Stimulated activated CD8-positive, alpha-beta memory T cell treated with anti-CD3 and anti-CD28 coated beads, Interleukin-4, amount 100 ng/mL, for 48 hours (primary cell): ENCODE measurements at regions not wholly inside any gene's neighbourhood (a gene's known extent, or its start where the extent isn't known, plus 50 kb on each side); places are given as distances from the start of the nearest gene placed in this dataset.
"Not testable (repeated sequence)": the region's sequence is repeated elsewhere in the genome, so short reads cannot be mapped to it uniquely, and the experiment has no call there.

ENCODE experiments used
- DNase-seq: peaks from one replicate; pipeline ENCODE4 v3.0.0-alpha.2; 2020

DNA sequence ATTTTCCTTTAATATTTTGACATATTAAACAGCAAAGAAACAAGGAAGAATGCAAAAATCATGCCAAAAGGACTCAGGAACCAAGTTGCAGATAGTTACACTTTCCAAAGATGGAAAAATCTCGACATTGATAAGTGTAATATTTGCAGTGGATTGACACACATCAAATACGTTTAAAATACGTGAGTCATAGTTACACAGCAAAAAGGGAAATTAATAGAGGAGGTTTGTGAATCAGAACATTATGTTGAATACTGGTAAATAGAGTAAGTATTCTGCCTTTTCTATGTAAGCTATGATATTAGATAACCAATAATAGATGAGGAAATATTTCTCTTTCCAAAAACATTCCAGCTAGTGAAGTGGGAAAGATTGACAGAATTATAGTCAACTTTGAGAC is 1761.3 kb upstream of the IGFBP7 start:
- no peak for DNase-seq

DNA sequence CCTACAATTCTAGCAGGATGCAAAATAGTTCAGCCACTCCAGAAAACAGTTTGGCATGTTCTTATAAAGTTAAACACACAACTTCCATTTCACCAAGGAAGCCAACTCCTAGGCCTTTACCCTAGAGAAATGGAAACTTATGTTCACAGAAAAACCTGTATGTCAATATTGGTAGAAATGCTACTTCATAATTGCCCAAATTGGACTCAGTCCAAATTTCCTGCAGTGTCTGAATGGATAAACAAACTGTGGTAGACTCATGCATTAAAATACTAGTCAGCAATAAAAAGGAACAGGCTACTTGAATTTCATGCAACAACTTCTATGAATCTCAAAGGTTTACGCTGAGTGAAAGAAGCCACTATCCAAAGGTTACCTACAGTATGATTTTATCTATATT is 1738.8 kb upstream of the IGFBP7 start:
- no peak for DNase-seq

DNA sequence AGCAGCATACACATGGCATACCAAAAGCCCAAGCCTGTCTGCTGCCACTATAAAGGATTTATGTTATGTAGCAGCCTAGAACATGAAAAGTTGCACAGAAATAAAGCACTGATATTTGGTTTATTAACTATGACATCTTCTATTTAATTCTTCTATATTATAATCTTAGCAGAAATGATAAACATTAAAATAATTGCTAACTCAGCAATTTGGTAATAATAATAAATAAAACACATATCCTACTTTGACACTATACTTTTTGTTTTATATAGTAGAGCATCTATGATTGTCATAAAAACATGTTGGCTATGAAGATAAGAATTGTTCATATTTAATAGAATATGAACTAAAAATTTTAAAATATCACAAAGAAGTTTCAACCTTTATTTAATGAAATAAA is 1733.3 kb upstream of the IGFBP7 start:
- no peak for DNase-seq

DNA sequence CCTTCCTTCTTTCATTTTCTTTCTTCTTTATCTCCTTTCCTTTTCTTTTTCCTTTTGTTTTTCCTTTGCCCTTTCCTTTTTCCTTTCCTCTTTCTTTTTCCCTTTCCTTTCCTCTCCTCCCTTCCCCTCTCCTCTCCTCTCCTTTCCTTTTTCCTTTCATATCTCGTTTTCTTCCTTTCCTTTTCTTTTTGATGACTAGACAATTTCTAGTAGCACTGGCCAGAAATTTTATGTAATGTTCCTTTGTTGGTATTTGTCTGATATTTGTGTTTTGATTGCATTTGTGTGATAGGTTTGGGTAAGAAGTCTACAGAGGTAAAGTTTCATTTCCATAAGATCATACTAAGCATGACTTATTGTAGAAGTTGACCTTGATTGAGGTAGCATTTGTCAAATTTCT is 1722.9 kb upstream of the IGFBP7 start:
- no peak for DNase-seq

DNA sequence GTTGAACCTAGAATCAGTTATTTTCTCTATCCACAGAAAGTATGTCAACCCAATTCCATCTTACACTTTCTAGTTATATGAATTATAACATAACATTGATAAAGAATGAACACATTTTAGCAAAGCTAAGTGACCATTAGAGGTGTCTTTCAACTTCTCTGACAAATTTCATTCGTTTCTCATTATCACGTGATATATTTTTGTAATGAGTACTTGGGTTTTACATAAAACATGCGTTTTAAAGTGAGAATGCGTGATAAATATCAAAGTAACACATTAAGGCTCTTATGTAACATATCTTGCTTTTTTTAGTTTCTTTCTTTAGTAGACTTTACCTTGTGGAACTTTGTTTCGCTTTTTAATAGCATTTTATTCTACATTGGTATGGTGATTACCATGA is 1715.1 kb upstream of the IGFBP7 start:
- DNase-seq, result no peak

DNA sequence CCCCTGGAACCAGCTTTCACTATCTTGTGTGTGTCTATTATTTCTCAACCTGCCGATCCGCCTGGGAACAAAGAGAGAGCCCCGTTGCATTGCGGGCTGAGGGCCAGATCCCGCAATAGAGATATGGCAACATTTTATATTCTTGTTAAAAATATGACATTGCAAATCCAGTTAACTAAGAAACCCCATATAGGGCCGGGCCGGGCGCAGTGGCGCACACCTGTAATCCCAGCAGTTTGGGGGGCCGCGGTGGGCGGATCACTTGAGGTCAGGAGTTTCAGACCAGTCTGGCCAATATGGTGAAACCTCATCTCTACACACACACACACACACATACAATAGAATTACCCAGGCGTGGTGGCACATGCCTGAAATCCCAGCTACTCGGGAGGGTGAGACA is 1708.4 kb upstream of the IGFBP7 start:
- not testable (repeated sequence) for DNase-seq

DNA sequence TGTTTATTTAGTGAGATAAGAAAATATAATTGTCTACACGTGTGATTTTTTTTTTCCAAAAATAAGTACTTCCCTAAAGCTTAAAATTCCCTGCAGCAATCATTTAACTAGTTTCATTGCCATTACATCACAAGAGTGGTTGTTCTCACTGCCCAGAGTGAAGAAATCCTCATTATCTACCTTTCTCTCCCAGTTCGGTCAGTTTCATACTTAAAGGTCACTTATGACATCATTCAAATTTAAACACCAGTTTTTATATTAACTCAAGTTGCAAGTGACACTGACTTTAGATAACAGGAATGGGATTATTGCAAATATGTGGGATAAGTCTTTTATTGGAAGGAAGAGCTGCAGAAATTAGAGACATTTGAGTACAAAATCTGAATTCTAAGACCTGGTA is 1699.8 kb upstream of the IGFBP7 start:
- no peak for DNase-seq

DNA sequence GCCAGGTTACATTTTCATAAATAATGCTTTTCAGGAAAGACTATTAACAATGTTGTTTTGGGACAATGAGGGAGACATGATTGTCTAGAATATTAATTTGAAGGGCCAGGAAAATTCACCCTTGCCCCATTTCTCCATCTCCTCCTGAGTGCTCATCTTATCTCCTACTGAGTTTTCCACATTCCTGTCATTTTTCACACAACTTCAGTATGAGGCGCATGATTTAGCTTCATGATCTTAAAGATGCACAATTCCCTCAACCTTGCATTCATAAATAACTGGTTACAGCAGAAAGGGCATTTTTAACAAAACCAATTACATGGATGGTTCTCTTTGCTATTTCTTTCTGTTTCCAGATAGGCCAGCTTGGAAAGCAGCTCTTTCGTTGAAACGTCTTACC is 1699.2 kb upstream of the IGFBP7 start:
- no peak for DNase-seq

DNA sequence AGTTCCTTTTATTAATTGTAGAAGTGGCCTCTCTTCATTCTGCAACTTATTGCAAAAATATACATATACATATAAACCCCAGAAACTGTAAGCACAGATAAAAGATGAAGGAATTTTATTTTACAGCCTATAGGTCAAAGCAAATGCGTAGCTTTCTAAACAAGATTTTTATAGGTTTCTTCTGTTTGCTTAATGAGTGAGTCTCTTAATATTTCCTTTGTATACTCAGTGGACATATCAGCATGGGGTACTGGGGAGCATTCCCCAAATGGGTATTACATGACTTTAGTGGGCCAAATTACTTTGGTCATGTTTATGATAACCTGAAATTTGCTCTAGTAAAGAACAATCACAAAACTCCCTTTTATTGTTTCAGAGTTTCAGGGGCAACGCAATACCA is 1698.6 kb upstream of the IGFBP7 start:
- no peak for DNase-seq

DNA sequence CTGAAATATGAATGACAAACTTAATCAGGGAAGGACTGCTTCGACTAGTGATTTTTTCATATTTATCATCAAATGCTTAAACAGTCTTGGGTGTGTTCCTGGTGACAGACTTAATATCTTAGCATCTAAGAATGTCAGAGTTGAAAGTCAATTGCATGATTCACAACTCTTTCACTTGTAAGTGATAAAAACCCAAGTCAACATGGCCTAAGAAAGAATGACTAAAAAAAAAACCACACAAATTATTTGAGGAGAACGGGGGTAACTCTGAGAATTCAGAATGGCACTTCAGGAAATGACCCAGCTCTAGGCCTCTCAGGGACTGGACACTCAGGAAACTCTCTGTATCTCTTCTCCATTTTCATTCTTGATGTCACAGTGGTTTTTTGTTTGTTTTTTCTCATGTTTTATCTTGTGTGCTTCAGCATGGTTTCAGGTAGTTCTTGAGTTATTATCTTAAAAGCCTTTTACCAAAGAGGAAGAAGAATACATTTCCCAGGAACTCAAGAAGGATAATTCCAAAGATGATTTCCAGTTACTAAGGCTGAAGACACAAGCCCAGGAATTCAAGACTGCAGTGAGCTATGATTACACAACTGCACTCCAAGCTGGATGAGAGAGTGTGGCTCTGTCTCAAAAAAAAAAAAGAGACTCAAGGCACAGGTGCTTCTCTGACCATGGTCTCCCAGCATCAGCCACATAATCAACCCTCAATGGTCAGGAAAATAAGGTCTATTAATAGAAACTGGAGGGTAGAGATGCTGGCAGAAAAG is 1697.8 kb upstream of the IGFBP7 start:
- DNase-seq, result no peak

DNA sequence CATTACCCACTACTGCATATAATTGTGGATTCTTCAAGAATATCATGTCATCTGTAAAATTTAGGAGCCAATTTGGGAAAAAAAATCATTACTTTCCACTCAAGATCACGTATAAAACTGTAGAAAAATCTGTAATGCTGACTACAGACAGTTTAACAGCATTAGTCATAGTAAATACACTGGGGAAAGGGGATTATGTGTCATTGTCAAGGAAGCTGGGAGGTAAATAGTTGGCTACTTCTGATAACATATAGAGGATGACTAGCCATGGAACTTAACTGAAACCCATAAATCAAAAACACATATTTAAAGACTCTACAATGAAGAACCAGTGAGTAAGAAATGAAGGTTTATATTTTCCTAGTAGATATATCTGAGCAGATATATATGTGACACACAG is 1666.4 kb upstream of the IGFBP7 start:
- DNase-seq, result no peak

DNA sequence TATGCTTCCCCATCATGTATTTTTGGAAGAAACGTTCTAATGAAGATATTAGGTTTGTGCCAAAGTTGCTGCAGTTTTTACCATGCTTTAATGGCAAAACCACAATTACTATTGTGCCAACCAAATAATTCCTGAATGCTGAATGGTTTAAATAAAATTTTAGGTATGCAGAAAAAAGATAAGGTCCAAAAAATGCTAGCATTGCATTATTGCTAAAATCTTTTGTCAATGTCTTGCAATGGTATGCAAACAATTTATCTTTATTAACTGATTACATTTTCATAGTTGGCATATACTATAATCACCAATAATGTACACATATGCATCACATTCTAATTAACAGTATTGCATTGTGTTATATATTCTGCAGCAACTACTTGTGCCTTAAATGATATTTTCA is 1657.4 kb upstream of the IGFBP7 start:
- no peak for DNase-seq

DNA sequence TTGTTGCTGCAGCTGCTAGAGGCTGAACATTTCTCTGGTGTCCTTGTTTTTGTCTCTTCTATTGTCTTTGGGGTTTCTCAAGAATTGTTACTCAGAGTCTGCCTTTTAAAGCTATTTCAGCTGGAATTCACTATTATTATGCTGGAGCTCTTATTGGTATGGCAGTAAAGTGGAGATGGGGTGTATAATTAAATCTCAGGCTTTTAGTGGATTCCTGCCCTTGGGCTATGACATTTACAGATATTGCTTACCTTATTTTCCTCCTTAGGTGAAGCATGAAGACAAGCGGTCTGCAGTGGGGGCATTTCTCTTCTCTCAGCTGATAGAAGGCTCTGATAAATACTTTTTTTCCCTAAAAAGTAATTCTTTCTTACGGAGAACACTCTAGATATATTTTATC is 1656.6 kb upstream of the IGFBP7 start:
- DNase-seq, result no peak

DNA sequence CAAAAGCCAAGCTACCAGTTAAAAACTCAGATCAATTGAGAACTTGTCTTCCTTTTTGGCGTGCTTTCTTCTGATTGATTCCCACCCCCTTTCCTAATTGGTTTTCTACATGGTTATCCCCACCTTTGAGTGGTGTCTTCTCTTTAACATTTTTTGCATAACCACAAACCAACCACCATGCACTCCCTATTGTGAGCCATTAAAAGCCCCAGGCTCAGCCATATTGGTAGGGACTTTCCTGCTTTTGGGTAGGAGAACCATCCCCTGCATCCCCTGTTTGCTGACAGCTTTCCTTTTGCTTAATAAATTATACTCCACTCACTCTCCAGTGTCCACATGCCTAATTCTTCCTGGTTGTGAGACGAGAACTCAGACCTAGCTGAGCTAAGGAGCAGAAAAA is 1651.4 kb upstream of the IGFBP7 start:
- DNase-seq, result no peak

DNA sequence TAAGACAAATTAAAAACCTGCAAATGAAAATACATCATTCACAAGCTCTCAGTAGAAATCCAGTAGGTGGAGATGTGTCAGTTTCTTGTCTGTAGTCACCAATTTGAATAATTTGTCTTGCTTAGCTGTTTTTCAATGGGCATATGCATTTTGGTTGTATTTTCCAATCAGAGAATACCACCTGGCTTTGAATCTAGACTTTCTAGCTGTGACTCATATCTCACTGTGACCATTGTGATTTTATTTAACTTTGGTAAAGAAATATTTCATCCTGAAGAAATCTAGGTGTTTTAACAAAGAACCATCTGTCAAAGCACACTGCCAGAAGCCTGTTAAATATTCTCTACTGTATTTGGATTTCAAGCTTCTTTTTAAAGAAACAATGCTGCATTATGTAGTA is 1650.6 kb upstream of the IGFBP7 start:
- DNase-seq, result no peak

DNA sequence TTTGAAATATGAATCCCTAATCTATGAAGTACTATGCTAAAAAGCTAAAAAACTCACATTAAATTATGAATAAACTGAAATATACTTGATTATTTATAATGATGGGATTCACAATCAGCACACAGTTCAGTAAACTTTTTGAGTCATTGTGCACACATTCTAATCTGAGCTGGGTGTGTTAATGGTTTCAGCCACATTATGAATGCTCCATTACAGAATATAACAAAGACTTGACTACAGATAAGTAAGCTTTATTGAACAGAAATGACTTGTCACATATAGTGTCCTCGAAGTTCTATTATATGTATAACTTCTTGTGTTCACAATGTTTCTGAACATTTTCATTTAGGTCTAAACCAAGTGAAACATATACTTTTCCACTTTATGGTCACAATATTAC is 1649.9 kb upstream of the IGFBP7 start:
- DNase-seq, result no peak

DNA sequence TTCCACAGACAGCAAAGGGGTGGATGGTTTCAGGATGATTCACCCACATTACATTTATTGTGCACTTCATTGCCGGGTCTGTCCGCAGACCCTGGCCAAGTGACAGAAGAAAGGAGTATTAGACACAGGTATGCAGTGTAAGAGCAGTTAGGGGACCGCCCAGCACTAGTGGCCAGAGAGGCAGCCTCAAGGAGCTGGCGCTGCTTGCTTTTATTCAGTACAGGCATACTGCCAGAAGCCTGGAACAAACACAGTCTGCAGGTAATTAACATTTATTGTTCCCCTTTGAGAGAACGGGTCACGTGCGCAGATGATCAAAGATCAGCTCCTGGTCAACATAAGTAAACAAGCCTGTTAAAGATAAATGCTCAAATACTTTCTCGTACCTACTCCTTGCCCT is 1639.0 kb upstream of the IGFBP7 start:
- DNase-seq, result no peak

DNA sequence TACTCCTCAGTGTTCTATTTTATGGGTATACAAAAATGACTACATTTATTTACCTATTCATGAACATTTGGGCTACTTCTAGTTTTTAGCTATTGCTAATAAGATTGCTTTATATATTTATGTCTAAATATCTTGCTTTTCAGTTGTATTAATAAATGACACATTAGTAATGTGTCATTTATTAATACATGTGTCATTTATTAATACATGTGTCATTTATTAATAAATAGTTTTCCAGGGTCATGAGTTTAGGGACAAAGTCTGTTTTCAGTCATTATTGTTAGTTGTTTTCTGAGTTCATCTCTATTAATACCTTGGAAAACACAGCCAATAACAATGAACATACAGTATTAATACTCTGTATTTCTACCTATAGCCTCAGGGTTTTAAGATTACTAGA is 1630.7 kb upstream of the IGFBP7 start:
- DNase-seq, result no peak

DNA sequence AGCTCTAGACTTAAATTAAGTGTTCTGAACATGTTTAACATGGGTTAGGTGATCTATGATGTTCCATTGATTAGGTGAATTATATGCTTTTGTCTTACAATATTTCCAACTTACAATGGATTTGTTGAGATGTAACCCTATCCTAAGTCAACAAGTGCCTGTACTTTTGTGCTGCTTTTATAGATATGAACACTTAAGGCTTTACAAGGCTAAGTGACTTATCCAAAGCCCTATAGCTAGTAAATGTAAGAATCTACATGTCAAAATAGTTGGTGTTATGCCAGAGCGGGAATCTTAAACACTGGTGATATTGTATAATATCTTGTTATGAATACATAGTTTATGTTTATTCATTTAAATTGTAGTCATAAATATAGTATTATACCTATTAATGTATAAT is 1629.1 kb upstream of the IGFBP7 start:
- DNase-seq, result no peak

DNA sequence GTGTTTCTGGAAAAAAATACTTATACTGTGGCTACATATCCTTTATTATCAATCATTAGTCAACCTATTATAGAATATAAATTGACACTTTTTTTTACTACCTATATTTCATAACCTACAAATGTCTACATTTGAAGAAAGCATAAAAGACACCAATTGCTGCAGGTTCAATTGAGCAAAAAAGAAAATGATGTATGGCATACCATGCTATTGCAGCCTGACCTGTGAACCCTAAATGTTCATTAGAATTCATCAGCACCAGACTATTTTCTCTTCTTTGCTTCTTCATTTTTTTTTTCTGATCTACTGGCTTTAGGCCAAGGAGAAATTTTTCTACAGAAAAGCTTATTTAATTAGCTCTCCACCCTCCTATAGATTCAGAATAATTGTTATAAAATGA is 1628.2 kb upstream of the IGFBP7 start:
- no peak for DNase-seq

DNA sequence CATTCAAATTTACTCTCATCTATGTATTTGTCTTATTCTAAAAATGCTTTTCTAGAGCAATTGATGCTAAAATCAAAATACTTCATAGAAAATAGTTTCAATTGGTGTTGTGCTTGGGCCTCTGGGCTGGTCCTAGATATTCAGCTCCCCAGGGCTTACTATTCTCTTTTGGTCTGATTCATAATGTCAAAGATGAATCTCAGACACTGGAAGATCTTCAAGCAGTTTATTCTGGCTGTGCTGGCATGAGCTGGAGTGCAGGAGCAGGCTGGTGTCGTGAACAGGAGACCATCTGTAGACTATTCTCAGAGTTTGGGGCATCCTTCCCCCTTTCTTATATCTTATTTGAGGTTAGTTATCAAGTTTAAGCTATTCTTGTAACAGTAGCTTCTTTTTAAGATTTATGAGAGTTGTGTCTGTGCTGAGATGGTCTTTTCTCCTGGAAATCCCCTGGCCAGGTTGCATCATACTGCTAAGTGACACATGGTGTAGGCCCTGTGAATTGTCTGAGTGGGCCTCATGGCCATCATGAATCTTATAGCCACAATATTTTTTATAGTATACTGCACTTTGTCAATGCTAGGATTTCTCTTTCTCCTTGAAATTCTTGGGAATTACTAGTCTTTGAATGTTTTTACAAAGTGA is 1624.0 kb upstream of the IGFBP7 start:
- DNase-seq, result no peak

DNA sequence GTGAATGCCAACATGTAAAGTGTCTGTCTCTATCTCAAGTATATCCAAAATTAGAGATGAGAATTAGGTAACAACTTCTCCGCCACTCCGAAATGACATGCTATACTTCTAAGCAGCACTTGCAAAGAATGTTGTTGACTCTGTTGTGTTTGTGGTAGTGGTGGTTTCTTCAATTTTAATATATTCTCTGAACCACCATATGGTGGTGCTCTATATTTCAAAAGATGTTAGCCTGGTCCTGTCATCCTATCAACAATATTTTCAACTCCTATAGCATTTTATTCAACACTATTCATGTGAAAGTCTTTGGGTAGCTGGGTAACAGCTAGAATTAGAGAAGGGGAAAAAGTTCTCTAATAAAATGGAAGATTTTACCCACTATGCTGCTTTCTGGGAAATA is 1622.8 kb upstream of the IGFBP7 start:
- DNase-seq, result no peak

DNA sequence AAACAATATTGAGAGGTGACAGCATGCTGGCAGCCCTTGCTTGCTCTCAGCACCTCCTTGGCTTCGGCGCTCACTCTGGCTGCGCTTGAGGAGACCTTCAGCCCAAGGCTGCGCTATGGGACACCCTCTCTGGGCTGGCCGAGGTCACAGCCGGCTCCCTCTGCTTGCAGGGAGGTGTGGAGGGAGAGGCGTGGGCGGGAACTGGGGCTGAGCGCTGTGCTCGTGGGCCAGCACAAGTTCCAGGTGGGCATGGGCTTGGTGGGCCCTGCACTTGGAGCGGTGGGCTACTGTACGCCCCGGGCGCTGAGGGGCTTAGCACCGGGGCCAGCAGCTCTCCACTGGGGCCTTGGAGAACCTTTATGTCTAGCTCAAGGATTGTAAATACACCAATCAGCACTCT is 1613.8 kb upstream of the IGFBP7 start:
- no peak for DNase-seq

DNA sequence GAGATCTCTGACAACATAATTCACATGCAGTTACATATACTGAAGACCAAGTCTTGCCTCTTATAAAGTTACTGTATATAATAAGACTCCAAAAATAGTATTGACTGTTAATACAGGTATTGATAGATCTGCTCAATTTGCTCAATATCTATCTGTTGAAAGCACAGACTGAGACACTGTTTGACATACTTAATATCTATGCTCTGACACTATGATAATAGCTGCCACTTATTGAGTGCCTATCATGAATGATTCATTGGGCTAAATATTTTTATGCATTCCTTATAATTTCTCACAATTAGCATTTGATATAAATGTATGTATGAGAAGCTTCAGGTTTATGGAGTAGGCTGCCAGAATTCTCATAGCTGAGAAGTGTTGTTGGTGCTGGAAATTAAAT is 1600.9 kb upstream of the IGFBP7 start:
- DNase-seq, result no peak

DNA sequence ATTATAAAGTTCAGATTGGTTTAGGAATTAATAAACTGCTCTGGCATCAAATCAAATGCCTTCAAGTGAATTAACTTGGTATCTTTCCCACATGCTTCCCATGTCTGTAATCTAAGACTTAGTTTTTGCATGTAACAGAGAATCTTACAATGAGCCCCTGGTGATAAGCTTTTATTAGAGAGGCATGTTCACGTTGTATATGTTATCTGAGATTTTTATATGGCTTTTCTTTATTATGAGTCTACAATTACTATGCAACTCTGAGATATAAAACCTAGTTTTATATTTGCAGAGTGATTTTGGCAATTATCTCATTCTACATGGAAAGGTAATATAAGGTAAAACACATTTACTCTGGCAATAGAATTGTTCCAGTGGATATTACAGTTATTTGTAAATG is 1578.4 kb upstream of the IGFBP7 start:
- DNase-seq, result no peak
